Heart left ventricle (tissue), 16 donors: ENCODE measurements at regions not wholly inside any gene's neighbourhood (a gene's known extent, or its start where the extent isn't known, plus 50 kb on each side); places are given as distances from the start of the nearest gene placed in this dataset.
A peak's percentile ranks its signal among the peaks of the same experiment; 100 is the strongest.

ENCODE experiments used
- ATAC-seq, 4 donors: fragments of 200-7000 bp; cut with Tn5 transposase; one replicate each; pipeline ENCODE4 v1.9.1; 2020 to 2022; ENCODE audit warnings: moderate library complexity in 4 of 4, mild to moderate bottlenecking in 3 of 4, moderate number of reproducible peaks in 1 of 4
- DNase-seq, 5 donors: peaks; one replicate each; pipeline ENCODE4 v3.0.0-alpha.2; 2020
- H3K27ac ChIP-seq, 12 donors: fragments of 200-600 bp; sonication (generic) in 4 of 12; one replicate each; pipeline versions ENCODE4 v1.5.0 to v1.8.0; 2016 to 2022; ENCODE audit warnings: mild to moderate bottlenecking in 2 of 12
- H3K27me3 ChIP-seq, 9 donors: fragments of 200-600 bp; sonication (generic) in 2 of 9; one replicate each; pipeline versions ENCODE4 v1.5.1 to v1.8.0; 2016 to 2022; ENCODE audit warnings: mild to moderate bottlenecking in 3 of 9
- H3K36me3 ChIP-seq, 9 donors: fragments of 200-600 bp; sonication (generic) in 2 of 9; one replicate each; pipeline versions ENCODE4 v1.5.0 to v1.8.0; 2018 to 2022; ENCODE audit warnings: mild to moderate bottlenecking in 2 of 9
- H3K4me1 ChIP-seq, 12 donors: fragments of 200-600 bp; sonication (generic) in 4 of 12; one replicate each; pipeline versions ENCODE4 v1.5.0 to v1.8.0; 2016 to 2022; ENCODE audit warnings: mild to moderate bottlenecking in 3 of 12
- H3K4me3 ChIP-seq, 12 donors: fragments of 200-600 bp; sonication (generic) in 4 of 12; one replicate each; pipeline versions ENCODE4 v1.5.0 to v1.8.0; 2017 to 2022; ENCODE audit warnings: mild to moderate bottlenecking in 9 of 12, moderate library complexity in 4 of 12
- H3K9me3 ChIP-seq, 12 donors: fragments of 200-600 bp; sonication (generic) in 4 of 12; one replicate each; pipeline versions ENCODE4 v1.5.0 to v1.8.0; 2016 to 2022; ENCODE audit warnings: mild to moderate bottlenecking in 1 of 12
- CTCF ChIP-seq, 12 donors: fragments of 200-600 bp; sonication (generic) in 4 of 12; IDR thresholded peaks; one replicate each; pipeline versions ENCODE4 v1.5.0 to v1.8.0; 2018 to 2022; ENCODE audit warnings: antibody characterized with exemption in 12 of 12, mild to moderate bottlenecking in 5 of 12
- POLR2A ChIP-seq, 2 donors: fragments of 450-650 bp; IDR thresholded peaks; one replicate each; pipeline ENCODE4 v1.6.1; 2017; ENCODE audit warnings: antibody characterized with exemption in 2 of 2, mild to moderate bottlenecking in 2 of 2, moderate library complexity in 2 of 2
- WGBS, 4 donors: extraction: QIAGEN DNeasy Blood & Tissue Kit in 2 of 4; methylation state at CpG; one replicate each; pipeline versions ENCODE4 v1.1.5 to v1.1.7; 2013 to 2018; 5-methylcytosine and 5-hydroxymethylcytosine counted together
- intact Hi-C, 10 donors: fragments of 100-400 bp; cut with DNase I; formaldehyde crosslinking; loops; one replicate each; pipeline versions ENCODE4 v1.11.1 to v1.14.2; 2022
- donor health status: ischemic (EF 13 %, LVEDD 7.1; RV severe dilation, severe dysfunction).
- donor health status: healthy with polysubstance abuse.
- donor health status: DM: no; HTN: yes; CAD: no.
- donor health status: DM: no; HTN: no; CAD: no.
- donor health status: ischemic (EF 25% LVEDD 6.9; RV normal size, moderate dysfunction).
- donor health status: ischemic (EF 25% LVEDD 5.7; RV mildly dilated, moderate dysfunction).
- donor health status: healthy.
- donor health status: DM: yes; HTN: yes; CAD: no.
- donor health status: ischemic (EF 35%, LVEDD 5.7; RV mildly dilated, moderate dysfunction).
- donor health status: nonischemic (EF 11% LVEDD 7.7; RV severe dilation, severe dysfunction).
- donor health status: DM: yes; HTN: yes; CAD: no.
- donor health status: PGD.
- donor health status: ischemic (EF 29% LVEDD 5.4; RV normal size, mild dysfunction).
- donor health status: nonischemic (EF 23%, LVEDD 6.1; RV moderate dilation, normal function).

- Histone ChIP-seq H3K36me3 (no peaks in the 10 kb centered on the region), H3K4me1 (peaks cover 0 to 3% (median 0%) of the 10 kb centered on the region in 12 donors), H3K4me3 (no peak overlapping the region), H3K27ac (no peak overlapping the region), H3K27me3 (peaks cover 0 to 5% (median 0%) of the 10 kb centered on the region in 9 donors), H3K9me3 (no peaks in the 10 kb centered on the region)
- DNase-seq = no peak
- ATAC-seq = no peak
- 88 to 91% (median 89%) methylated on average over 5 of the region's 5 CpGs for WGBS, 4 donors
- TF ChIP-seq CTCF (IDR thresholded peaks at IDR 0.05) (no peak), POLR2A (IDR thresholded peaks at IDR 0.05) (no peak)
- intact Hi-C loops = no loop called here
These were observed 237.0 kb downstream of the MIAT start for GRCh38 chr22:26894362-26894761.

GRCh38 chr22:26894766-26895485 lies 237.5 kb downstream of the MIAT start:
- ATAC-seq (no peak), DNase-seq (no peak)
- H3K9me3 ChIP-seq = no peaks in the 10 kb centered on the region
- peaks cover 0 to 3% (median 0%) of the 10 kb centered on the region in 12 donors for H3K4me1 ChIP-seq
- H3K36me3 ChIP-seq = no peaks in the 10 kb centered on the region
- H3K27ac ChIP-seq = peak overlapping the region in 1 of 12 donors; percentile 36
- peaks cover 0 to 8% (median 0%) of the 10 kb centered on the region in 9 donors for H3K27me3 ChIP-seq
- H3K4me3 ChIP-seq = no peak overlapping the region
- intact Hi-C loops = no loop called here
- TF ChIP-seq POLR2A (IDR thresholded peaks at IDR 0.05) (no peak), CTCF (IDR thresholded peaks at IDR 0.05) (no peak)
- WGBS, 4 donors = 53 to 70% (median 65%) methylated on average over 5 of the region's 5 CpGs

GRCh38 chr22:26897384-26897783 lies 240.0 kb downstream of the MIAT start:
- peaks cover 0 to 3% (median 0%) of the 10 kb centered on the region in 12 donors for H3K4me1 ChIP-seq
- DNase-seq (no peak), ATAC-seq (no peak)
- TF ChIP-seq POLR2A (IDR thresholded peaks at IDR 0.05) = no peak
- TF ChIP-seq CTCF (IDR thresholded peaks at IDR 0.05) = no peak
- H3K4me3 ChIP-seq = no peak overlapping the region
- intact Hi-C loops = no loop called here
- no peaks in the 10 kb centered on the region for H3K9me3 ChIP-seq
- peaks cover 0 to 26% (median 5%) of the 10 kb centered on the region in 9 donors for H3K27me3 ChIP-seq
- no peaks in the 10 kb centered on the region for H3K36me3 ChIP-seq
- 83 to 93% (median 91%) methylated on average over 1 of the region's 1 CpG for WGBS, 4 donors
- no peak overlapping the region for H3K27ac ChIP-seq

GRCh38 chr22:26898946-26899605 lies 241.7 kb downstream of the MIAT start:
- peaks cover 0 to 9% (median 1%) of the 10 kb centered on the region in 12 donors for H3K4me1 ChIP-seq
- H3K4me3 ChIP-seq = no peak overlapping the region
- WGBS, 4 donors = 68 to 75% (median 70%) methylated on average over 8 of the region's 8 CpGs
- no peak for TF ChIP-seq POLR2A (IDR thresholded peaks at IDR 0.05)
- TF ChIP-seq CTCF (IDR thresholded peaks at IDR 0.05) = no peak
- intact Hi-C loops = no loop called here
- no peak overlapping the region for H3K27ac ChIP-seq
- ATAC-seq (no peak), DNase-seq (no peak)
- H3K9me3 ChIP-seq = no peaks in the 10 kb centered on the region
- H3K36me3 ChIP-seq = no peaks in the 10 kb centered on the region
- H3K27me3 ChIP-seq = peaks cover 0 to 26% (median 5%) of the 10 kb centered on the region in 9 donors
